Spleen (tissue), 11 donors: ENCODE measurements at regions not wholly inside any gene's neighbourhood (a gene's known extent, or its start where the extent isn't known, plus 50 kb on each side); places are given as distances from the start of the nearest gene placed in this dataset.

Source experiments
- DNase-seq: peaks from one replicate; pipeline ENCODE4 v3.0.0-alpha.2; 2020
- H3K27ac ChIP-seq, 8 donors: fragments of 200-600 bp; sonication (generic) in 7 of 8; 1 replicate in 4 of 8; 2 replicates in 4 of 8; pipeline versions ENCODE4 v1.5.0 to v1.8.0; 2016 to 2021; ENCODE audit warnings: inconsistent platforms in 4 of 8, mild to moderate bottlenecking in 4 of 8, moderate library complexity in 1 of 8
- H3K27me3 ChIP-seq, 7 donors: fragments of 200-600 bp; sonication (generic) in 6 of 7; replicated peaks in 1 of 7; 1 replicate in 4 of 7; 2 replicates in 3 of 7; pipeline versions ENCODE4 v1.5.0 to v1.8.0; 2016 to 2021; ENCODE audit warnings: inconsistent platforms in 3 of 7, mild to moderate bottlenecking in 1 of 7
- H3K36me3 ChIP-seq, 6 donors: fragments of 200-600 bp; sonication (generic) in 5 of 6; 1 replicate in 4 of 6; 2 replicates in 2 of 6; pipeline versions ENCODE4 v1.5.0 to v1.8.0; 2016 to 2021; ENCODE audit warnings: inconsistent platforms in 2 of 6
- H3K4me1 ChIP-seq, 6 donors: fragments of 200-600 bp; sonication (generic) in 5 of 6; 1 replicate in 3 of 6; 2 replicates in 3 of 6; pipeline versions ENCODE4 v1.5.0 to v1.8.0; 2016 to 2021; ENCODE audit warnings: inconsistent platforms in 3 of 6
- H3K4me3 ChIP-seq, 8 donors: fragments of 200-600 bp; sonication (generic) in 7 of 8; 1 replicate in 4 of 8; 2 replicates in 4 of 8; pipeline versions ENCODE4 v1.5.0 to v1.8.0; 2016 to 2021; ENCODE audit warnings: inconsistent platforms in 4 of 8, mild to moderate bottlenecking in 4 of 8, moderate library complexity in 2 of 8
- H3K9me3 ChIP-seq, 8 donors: fragments of 200-600 bp; sonication (generic) in 7 of 8; 1 replicate in 4 of 8; 2 replicates in 4 of 8; pipeline versions ENCODE4 v1.5.0 to v1.8.0; 2016 to 2021; ENCODE audit warnings: inconsistent platforms in 4 of 8
- POLR2A ChIP-seq, 3 donors: fragments of 450-650 bp; IDR thresholded peaks; one replicate each; pipeline ENCODE4 v1.5.1; 2017; ENCODE audit warnings: antibody characterized with exemption in 3 of 3, mild to moderate bottlenecking in 1 of 3
- POLR2AphosphoS5 ChIP-seq, 3 donors: sonication (generic); formaldehyde crosslinking; IDR thresholded peaks; one replicate each; pipeline ENCODE4 v1.5.1; 2017; ENCODE audit warnings: antibody characterized with exemption in 3 of 3
- WGBS, 5 donors: extraction: QIAGEN DNeasy Blood & Tissue Kit in 3 of 5; methylation state at CpG; one replicate each; pipeline versions ENCODE4 v1.1.5 to v1.1.7; 2013 to 2018; 5-methylcytosine and 5-hydroxymethylcytosine counted together
- intact Hi-C: fragments of 100-400 bp; cut with DNase I; formaldehyde crosslinking; loops from one replicate; pipeline ENCODE4 v1.15.0; 2023; ENCODE audit warnings: low total_unique reads
- TF ChIP-seq, protein P1 (sequence below), 11 experiments: fragments of 200-600 bp in 7 of 11; fragments of 450-650 bp in 4 of 11; sonication (generic) in 4 of 11; IDR thresholded peaks in 8 of 11; conservative IDR thresholded peaks in 3 of 11; 1 replicate in 7 of 11; 2 replicates in 4 of 11; pipeline versions ENCODE4 v1.4.0 to v1.8.0; 2016 to 2021; ENCODE audit warnings: antibody characterized with exemption in 11 of 11, inconsistent platforms in 4 of 11, mild to moderate bottlenecking in 1 of 11
- donor health status: healthy with polysubstance abuse.
- donor health status: DM: no; HTN: no; CAD: no; lungs with moderate emphysema.
- donor health status: DM: no; HTN: no; CAD: no.
- donor health status: Bipolar disorder and iron deficiency.
- donor health status: healthy.
- donor health status: DM: no; HTN: no; CAD: no.
- donor health status: DM: yes; HTN: yes; CAD: no.

DNA sequence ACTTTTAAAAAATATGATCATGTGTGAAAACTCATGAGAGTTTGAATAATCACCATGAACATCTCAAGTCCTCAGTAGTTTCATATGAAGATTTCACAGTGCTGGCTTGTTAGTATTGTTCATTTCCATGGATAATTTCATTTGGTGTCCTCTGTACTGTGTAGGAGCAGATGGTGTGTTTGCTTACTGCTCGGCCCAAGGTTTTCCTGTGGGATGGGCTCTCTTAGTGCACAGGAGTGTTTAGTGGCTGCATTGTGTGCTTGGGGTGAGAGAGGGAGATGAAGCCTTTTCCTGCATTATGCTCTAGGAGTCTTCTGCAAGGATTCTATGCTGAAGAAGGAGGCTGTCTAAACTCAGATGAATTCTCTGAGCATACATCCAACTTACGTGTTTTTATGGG, 270.6 kb downstream of the SOCS6 start:
- TF ChIP-seq, protein P1, sequence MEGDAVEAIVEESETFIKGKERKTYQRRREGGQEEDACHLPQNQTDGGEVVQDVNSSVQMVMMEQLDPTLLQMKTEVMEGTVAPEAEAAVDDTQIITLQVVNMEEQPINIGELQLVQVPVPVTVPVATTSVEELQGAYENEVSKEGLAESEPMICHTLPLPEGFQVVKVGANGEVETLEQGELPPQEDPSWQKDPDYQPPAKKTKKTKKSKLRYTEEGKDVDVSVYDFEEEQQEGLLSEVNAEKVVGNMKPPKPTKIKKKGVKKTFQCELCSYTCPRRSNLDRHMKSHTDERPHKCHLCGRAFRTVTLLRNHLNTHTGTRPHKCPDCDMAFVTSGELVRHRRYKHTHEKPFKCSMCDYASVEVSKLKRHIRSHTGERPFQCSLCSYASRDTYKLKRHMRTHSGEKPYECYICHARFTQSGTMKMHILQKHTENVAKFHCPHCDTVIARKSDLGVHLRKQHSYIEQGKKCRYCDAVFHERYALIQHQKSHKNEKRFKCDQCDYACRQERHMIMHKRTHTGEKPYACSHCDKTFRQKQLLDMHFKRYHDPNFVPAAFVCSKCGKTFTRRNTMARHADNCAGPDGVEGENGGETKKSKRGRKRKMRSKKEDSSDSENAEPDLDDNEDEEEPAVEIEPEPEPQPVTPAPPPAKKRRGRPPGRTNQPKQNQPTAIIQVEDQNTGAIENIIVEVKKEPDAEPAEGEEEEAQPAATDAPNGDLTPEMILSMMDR (IDR thresholded peaks at IDR 0.05 in 8 of 11, conservative IDR thresholded peaks at IDR 0.05 in 3 of 11): no peak
- TF ChIP-seq POLR2AphosphoS5 (IDR thresholded peaks at IDR 0.05): no peak
- TF ChIP-seq POLR2A (IDR thresholded peaks at IDR 0.05): no peak
- Histone ChIP-seq H3K27me3 (no peaks in the 10 kb centered on the region), H3K9me3 (no peaks in the 10 kb centered on the region), H3K36me3 (no peaks in the 10 kb centered on the region), H3K4me1 (no peaks in the 10 kb centered on the region), H3K4me3 (no peak overlapping the region), H3K27ac (no peak overlapping the region)
- intact Hi-C loops: no loop called here
- DNase-seq: no peak
- 82 to 91% (median 85%) methylated on average over 2 of the region's 2 CpGs for WGBS, 5 donors

DNA sequence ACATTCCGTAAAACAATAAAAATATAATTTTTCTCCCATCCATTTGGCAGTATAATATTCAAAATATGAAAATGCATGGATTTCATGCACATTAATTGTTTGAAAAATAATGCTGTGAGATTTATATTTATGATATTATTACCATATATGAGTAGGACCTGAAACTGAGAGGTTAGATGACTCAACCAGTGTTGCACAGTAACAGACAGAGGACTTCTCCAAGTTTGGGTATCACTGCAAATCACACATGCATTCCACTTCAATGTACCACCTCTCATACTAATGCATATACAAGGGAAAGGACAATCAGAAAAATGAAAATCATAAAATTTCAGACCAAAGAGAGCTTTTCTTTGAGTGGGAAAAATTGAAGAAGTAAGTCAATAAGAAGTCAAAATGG, 269.5 kb downstream of the SOCS6 start:
- no peaks in the 10 kb centered on the region for H3K9me3 ChIP-seq
- no peaks in the 10 kb centered on the region for H3K36me3 ChIP-seq
- no peaks in the 10 kb centered on the region for H3K27me3 ChIP-seq
- no peak for TF ChIP-seq POLR2A (IDR thresholded peaks at IDR 0.05)
- TF ChIP-seq, protein P1 (IDR thresholded peaks at IDR 0.05 in 8 of 11, conservative IDR thresholded peaks at IDR 0.05 in 3 of 11): no peak
- TF ChIP-seq POLR2AphosphoS5 (IDR thresholded peaks at IDR 0.05): no peak
- H3K27ac ChIP-seq: no peak overlapping the region
- H3K4me1 ChIP-seq: no peaks in the 10 kb centered on the region
- no peak overlapping the region for H3K4me3 ChIP-seq
- no peak for DNase-seq
- intact Hi-C loops: no loop called here
- 69 to 82% (median 80%) methylated on average over 1 of the region's 1 CpG for WGBS, 5 donors

DNA sequence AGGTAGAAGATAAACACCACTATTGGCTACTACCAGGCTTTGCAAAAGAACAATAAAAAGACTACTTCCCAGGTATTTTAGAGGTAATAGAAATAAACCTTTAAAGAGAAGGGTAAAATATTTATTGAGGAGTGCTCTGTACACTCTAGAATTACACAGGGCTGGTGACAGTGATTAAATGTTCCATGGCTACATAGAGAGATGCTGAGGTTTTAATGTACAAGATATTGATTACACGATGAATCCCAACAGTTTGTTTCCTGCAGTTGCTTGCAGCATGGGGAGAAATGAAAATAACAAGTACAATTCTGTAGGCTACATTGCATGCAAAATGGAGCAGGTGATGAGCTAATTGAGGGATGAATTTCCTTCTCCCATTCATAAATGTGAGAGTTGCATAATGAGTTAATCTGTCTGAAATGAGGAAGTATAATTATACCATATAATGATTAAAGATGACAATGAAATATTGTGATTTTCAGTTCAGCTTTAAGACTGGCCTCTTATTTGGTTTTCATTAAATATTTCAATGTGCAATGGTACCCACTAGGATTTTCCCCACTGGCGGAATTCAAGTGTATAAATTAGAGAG, 266.1 kb downstream of the SOCS6 start:
- Histone ChIP-seq H3K36me3 (no peaks in the 10 kb centered on the region), H3K27ac (no peak overlapping the region), H3K27me3 (no peaks in the 10 kb centered on the region), H3K4me3 (no peak overlapping the region), H3K9me3 (no peaks in the 10 kb centered on the region), H3K4me1 (no peaks in the 10 kb centered on the region)
- DNase-seq: no peak
- TF ChIP-seq POLR2AphosphoS5 (IDR thresholded peaks at IDR 0.05) (no peak), POLR2A (IDR thresholded peaks at IDR 0.05) (no peak)
- TF ChIP-seq, protein P1 (IDR thresholded peaks at IDR 0.05 in 8 of 11, conservative IDR thresholded peaks at IDR 0.05 in 3 of 11): no peak
- 71 to 84% (median 75%) methylated on average over 2 of the region's 2 CpGs for WGBS, 5 donors
- intact Hi-C loops: no loop called here

DNA sequence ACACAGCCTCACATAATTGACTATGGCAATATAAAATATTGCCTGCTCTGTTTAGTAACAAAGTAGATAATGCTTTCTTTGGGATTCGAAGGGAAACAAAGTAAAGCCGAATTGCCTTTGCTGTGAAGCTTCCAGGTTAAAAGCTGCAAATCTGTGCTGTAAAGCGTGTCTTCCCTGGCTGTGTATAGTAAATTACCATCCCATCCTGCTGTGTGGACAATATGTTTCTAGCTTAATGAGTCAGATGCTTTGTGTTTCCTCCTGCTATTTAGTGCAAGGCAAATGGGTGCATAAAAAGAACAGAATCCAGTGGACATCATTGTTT, 265.1 kb downstream of the SOCS6 start:
- Histone ChIP-seq H3K9me3 (peaks cover 0 to 4% (median 0%) of the 10 kb centered on the region in 8 donors), H3K27ac (no peak overlapping the region), H3K36me3 (no peaks in the 10 kb centered on the region), H3K4me3 (no peak overlapping the region), H3K4me1 (no peaks in the 10 kb centered on the region), H3K27me3 (no peaks in the 10 kb centered on the region)
- no peak for DNase-seq
- whole genome bisulfite sequencing, 5 donors: 70 to 89% (median 77%) methylated on average over 3 of the region's 3 CpGs
- intact Hi-C loops: no loop called here
- TF ChIP-seq, protein P1 (IDR thresholded peaks at IDR 0.05 in 8 of 11, conservative IDR thresholded peaks at IDR 0.05 in 3 of 11): no peak
- TF ChIP-seq POLR2AphosphoS5 (IDR thresholded peaks at IDR 0.05) (no peak), POLR2A (IDR thresholded peaks at IDR 0.05) (no peak)
